ENCODE measurements at regions not wholly inside any gene's neighbourhood (a gene's known extent, or its start where the extent isn't known, plus 50 kb on each side); places are given as distances from the start of the nearest gene placed in this dataset.

- DNase-seq (ENCODE audit: low read depth) = no peak
- in situ Hi-C loops (cut with HindIII; ENCODE audit: low sequenced_read_pairs) = no loop called here
- TF ChIP-seq CTCF (IDR thresholded peaks at IDR 0.05; ENCODE audit: low read depth, low read length, missing control alignments) = no peak
- no peak overlapping the region for H3K4me3 ChIP-seq (ENCODE audit: low read depth, low read length)
Measured at GRCh38 chr4:54372951-54373350, 143.9 kb downstream of the PDGFRA start.

- DNase-seq (ENCODE audit: low read depth) = no peak
- TF ChIP-seq CTCF (IDR thresholded peaks at IDR 0.05; ENCODE audit: low read depth, low read length, missing control alignments) = no peak
- in situ Hi-C loops (cut with HindIII; ENCODE audit: low sequenced_read_pairs) = no loop called here
- H3K4me3 ChIP-seq (ENCODE audit: low read depth, low read length) = no peak overlapping the region
Measured at GRCh38 chr4:54373718-54374210, 144.7 kb downstream of the PDGFRA start.

- in situ Hi-C loops (cut with HindIII; ENCODE audit: low sequenced_read_pairs) = no loop called here
- DNase-seq (ENCODE audit: low read depth) = no peak
- H3K4me3 ChIP-seq (ENCODE audit: low read depth, low read length) = no peak overlapping the region
- TF ChIP-seq CTCF (IDR thresholded peaks at IDR 0.05; ENCODE audit: low read depth, low read length, missing control alignments) = no peak
Measured at GRCh38 chr4:54378461-54378860, 149.4 kb downstream of the PDGFRA start.

- TF ChIP-seq CTCF (IDR thresholded peaks at IDR 0.05; ENCODE audit: low read depth, low read length, missing control alignments) = no peak
- in situ Hi-C loops (cut with HindIII; ENCODE audit: low sequenced_read_pairs) = no loop called here
- no peak overlapping the region for H3K4me3 ChIP-seq (ENCODE audit: low read depth, low read length)
- no peak for DNase-seq (ENCODE audit: low read depth)
Measured at GRCh38 chr4:54384152-54384551, 155.1 kb downstream of the PDGFRA start.

- peak; percentile 23 for DNase-seq (ENCODE audit: low read depth)
- TF ChIP-seq CTCF (IDR thresholded peaks at IDR 0.05; ENCODE audit: low read depth, low read length, missing control alignments) = peak; percentile 58
- in situ Hi-C loops (cut with HindIII; ENCODE audit: low sequenced_read_pairs) = no loop called here
Measured at GRCh38 chr4:54384563-54384962, 155.5 kb downstream of the PDGFRA start.

GRCh38 chr4:54386042-54386669, 157.1 kb downstream of the PDGFRA start:
- in situ Hi-C loops (cut with HindIII; ENCODE audit: low sequenced_read_pairs) = no loop called here
- TF ChIP-seq CTCF (IDR thresholded peaks at IDR 0.05; ENCODE audit: low read depth, low read length, missing control alignments) = no peak
- no peak overlapping the region for H3K4me3 ChIP-seq (ENCODE audit: low read depth, low read length)
- DNase-seq (ENCODE audit: low read depth) = no peak

More at GRCh38 chr4:54384563-54384962, 155.5 kb downstream of the PDGFRA start:
- no peak overlapping the region for H3K4me3 ChIP-seq (ENCODE audit: low read depth, low read length)
